ENCODE measurements at regions not wholly inside any gene's neighbourhood (a gene's known extent, or its start where the extent isn't known, plus 50 kb on each side); places are given as distances from the start of the nearest gene placed in this dataset.

- ChIA-PET CTCF (ENCODE audit: low intra/inter-chr PET ratio, low total read pairs) (no interaction called here), POLR2A (no interaction called here)
- H3K4me2 ChIP-seq (ENCODE audit: low read depth, low read length) = no peak overlapping the region
- no peaks in the 10 kb centered on the region for H3K27me3 ChIP-seq (ENCODE audit: control insufficient read depth in 1 of 2, insufficient read depth in 2 of 2, low read length in 2 of 2)
- FAIRE-seq = no peak
- WGBS (ENCODE audit: low lambda C conversion rate) = 80% methylated on average over 17 of the region's 24 CpGs
- no peaks in the 10 kb centered on the region for H3K79me2 ChIP-seq (ENCODE audit: insufficient read depth, low read length)
- no peaks in the 10 kb centered on the region for H3K9me3 ChIP-seq (ENCODE audit: low read length)
- no peak overlapping the region for H3K9ac ChIP-seq (ENCODE audit: insufficient read depth, low read depth, low read length)
- in situ Hi-C loops (cut with HindIII; ENCODE audit: extremely low pct_ligation_motif_present, low pct_unique_long_range_greater_than_20kb) (no loop called here), intact Hi-C loops (cut with micrococcal nuclease; ENCODE audit: unreplicated experiment) (no loop called here)
- H2AFZ ChIP-seq (ENCODE audit: low read length) = no peak overlapping the region
- no peak for DNase-seq (ENCODE audit: low spot score)
- no peaks in the 10 kb centered on the region for H3K4me1 ChIP-seq (ENCODE audit: insufficient read depth, low read length)
- H3K36me3 ChIP-seq (replicated peaks in 1 of 2; ENCODE audit: control insufficient read depth in 1 of 2, insufficient read depth in 2 of 2, low read length in 2 of 2) = no peaks in the 10 kb centered on the region
- TF ChIP-seq JUNB (CRISPR knock-in tag; IDR thresholded peaks at IDR 0.05; ENCODE audit: borderline replicate concordance) (no peak), HDAC2 (CRISPR knock-in tag; IDR thresholded peaks at IDR 0.05) (no peak), ZNF337 (CRISPR knock-in tag; IDR thresholded peaks at IDR 0.05; ENCODE audit: borderline replicate concordance, low read depth) (no peak), TARDBP (CRISPR knock-in tag; IDR thresholded peaks at IDR 0.05) (no peak), BCLAF1 (IDR thresholded peaks at IDR 0.05) (no peak)
- H4K20me1 ChIP-seq (ENCODE audit: insufficient read depth, low read length) = peaks cover 12% of the 10 kb centered on the region; the same call in 1 of the 2 replicates
- H3K27ac ChIP-seq (ENCODE audit: extremely low read length, insufficient read depth, low read length) = no peak overlapping the region
- H3K4me3 ChIP-seq (replicated peaks in 1 of 3; ENCODE audit: insufficient read depth in 1 of 3, low read depth in 2 of 3, low read length in 3 of 3) = no peak overlapping the region
- BruUV-seq (replicated peaks) = no TSS peak
- ATAC-seq = no peak
Measured at GRCh38 chr11:70526116-70527045, 128.1 kb downstream of the CTTN start.
